NT2/D1 (cell line): ENCODE measurements at regions not wholly inside any gene's neighbourhood (a gene's known extent, or its start where the extent isn't known, plus 50 kb on each side); places are given as distances from the start of the nearest gene placed in this dataset.
"Not testable (repeated sequence)": the region's sequence is repeated elsewhere in the genome, so short reads cannot be mapped to it uniquely, and the experiment has no call there.

Source experiments
- SUZ12 ChIP-seq: IDR thresholded peaks from 2 replicates; pipeline ENCODE4 v1.6.1; 2011; ENCODE audit not compliant: insufficient read length, insufficient read depth; ENCODE audit errors: extremely low read depth
- YY1 ChIP-seq: IDR thresholded peaks from 2 replicates; pipeline ENCODE4 v1.6.1; 2011; ENCODE audit not compliant: insufficient read length, insufficient read depth

GRCh38 chr22:10730706-10731105 lies 4797.3 kb upstream of the OR11H1 start:
- TF ChIP-seq YY1, SUZ12: not testable (repeated sequence)
